GM12874 (cell line): ENCODE measurements at regions not wholly inside any gene's neighbourhood (a gene's known extent, or its start where the extent isn't known, plus 50 kb on each side); places are given as distances from the start of the nearest gene placed in this dataset.

Experiments
- CTCF ChIP-seq: IDR thresholded peaks from 2 replicates; pipeline ENCODE4 v1.5.1; 2011; ENCODE audit warnings: low read depth, mild to moderate bottlenecking, control low read depth, low read length, moderate library complexity; ENCODE audit not compliant: insufficient read depth

- no peak for TF ChIP-seq CTCF
These were observed 930.5 kb downstream of the TLE4 start for GRCh38 chr9:80502306-80502705.

- no peak for TF ChIP-seq CTCF
These were observed 929.9 kb downstream of the TLE4 start for GRCh38 chr9:80501635-80502034.

GRCh38 chr9:80500300-80500699 lies 928.5 kb downstream of the TLE4 start:
- TF ChIP-seq CTCF = no peak

- TF ChIP-seq CTCF = no peak
These were observed 926.3 kb downstream of the TLE4 start for GRCh38 chr9:80498001-80498555.

GRCh38 chr9:80496901-80497556 lies 925.3 kb downstream of the TLE4 start:
- no peak for TF ChIP-seq CTCF

- no peak for TF ChIP-seq CTCF
These were observed 921.5 kb downstream of the TLE4 start for GRCh38 chr9:80493258-80493657.

GRCh38 chr9:80492221-80492620 lies 920.5 kb downstream of the TLE4 start:
- TF ChIP-seq CTCF = no peak
